CD4-positive, CD25-positive, alpha-beta regulatory T cell (primary cell): ENCODE measurements at regions not wholly inside any gene's neighbourhood (a gene's known extent, or its start where the extent isn't known, plus 50 kb on each side); places are given as distances from the start of the nearest gene placed in this dataset.
"Not testable (repeated sequence)": the region's sequence is repeated elsewhere in the genome, so short reads cannot be mapped to it uniquely, and the experiment has no call there.

Experiments used
- ATAC-seq, 2 donors: fragments of 150-1000 bp; cut with Tn5 transposase; one replicate each; pipeline ENCODE4 v1.10.0; 2021; ENCODE audit warnings: low read depth in 2 of 2, moderate number of reproducible peaks in 2 of 2, moderate library complexity in 1 of 2
- DNase-seq, 3 donors: peaks; one replicate each; pipeline versions ENCODE4 v3.0.0 to v3.0.0-alpha.2; 2012 to 2022; ENCODE audit warnings: mixed read lengths in 1 of 3
- H3K27ac ChIP-seq: one replicate; pipeline ENCODE4 v1.7.0; 2013; ENCODE audit warnings: mild to moderate bottlenecking, low read length; ENCODE audit not compliant: insufficient read depth, poor library complexity, severe bottlenecking
- H3K27me3 ChIP-seq: one replicate; pipeline ENCODE4 v1.7.0; 2013; ENCODE audit warnings: low read length; ENCODE audit not compliant: control insufficient read depth, insufficient read depth
- H3K36me3 ChIP-seq: one replicate; pipeline ENCODE4 v1.7.0; 2013; ENCODE audit warnings: mild to moderate bottlenecking, low read length, moderate library complexity; ENCODE audit not compliant: control insufficient read depth, insufficient read depth
- H3K4me1 ChIP-seq: 2 replicates; pipeline ENCODE4 v1.7.0; 2013; ENCODE audit warnings: mild to moderate bottlenecking, low read length; ENCODE audit not compliant: insufficient read depth, control insufficient read depth, poor library complexity, severe bottlenecking
- H3K4me3 ChIP-seq: one replicate; pipeline ENCODE4 v1.7.0; 2013; ENCODE audit warnings: low read depth, mild to moderate bottlenecking, low read length, moderate library complexity
- H3K9me3 ChIP-seq, 2 experiments: 1 replicate in 1 of 2; 2 replicates in 1 of 2; pipeline ENCODE4 v1.7.0; 2013; ENCODE audit warnings: low read length in 2 of 2, mild to moderate bottlenecking in 1 of 2, moderate library complexity in 1 of 2; ENCODE audit not compliant: control insufficient read depth in 2 of 2
- H3K27ac Mint-ChIP-seq, 3 donors: one replicate each; pipeline ENCODE4 v1.8.0; 2020 to 2022; ENCODE audit warnings: mild to moderate bottlenecking in 3 of 3, mixed read lengths in 3 of 3, moderate library complexity in 2 of 3
- H3K27me3 Mint-ChIP-seq: one replicate; pipeline ENCODE4 v1.8.0; 2022; ENCODE audit warnings: mild to moderate bottlenecking, mixed read lengths
- H3K36me3 Mint-ChIP-seq: one replicate; pipeline ENCODE4 v1.8.0; 2020; ENCODE audit warnings: mixed read lengths
- H3K4me1 Mint-ChIP-seq, 4 donors: one replicate each; pipeline ENCODE4 v1.8.0; 2020 to 2022; ENCODE audit warnings: mixed read lengths in 4 of 4, mild to moderate bottlenecking in 1 of 4
- H3K4me3 Mint-ChIP-seq, 4 donors: one replicate each; pipeline ENCODE4 v1.8.0; 2020 to 2022; ENCODE audit warnings: mild to moderate bottlenecking in 4 of 4, mixed read lengths in 4 of 4, moderate library complexity in 3 of 4
- H3K9me3 Mint-ChIP-seq, 7 donors: one replicate each; pipeline ENCODE4 v1.8.0; 2020 to 2022; ENCODE audit warnings: mixed read lengths in 7 of 7, mild to moderate bottlenecking in 3 of 7, moderate library complexity in 2 of 7

DNA sequence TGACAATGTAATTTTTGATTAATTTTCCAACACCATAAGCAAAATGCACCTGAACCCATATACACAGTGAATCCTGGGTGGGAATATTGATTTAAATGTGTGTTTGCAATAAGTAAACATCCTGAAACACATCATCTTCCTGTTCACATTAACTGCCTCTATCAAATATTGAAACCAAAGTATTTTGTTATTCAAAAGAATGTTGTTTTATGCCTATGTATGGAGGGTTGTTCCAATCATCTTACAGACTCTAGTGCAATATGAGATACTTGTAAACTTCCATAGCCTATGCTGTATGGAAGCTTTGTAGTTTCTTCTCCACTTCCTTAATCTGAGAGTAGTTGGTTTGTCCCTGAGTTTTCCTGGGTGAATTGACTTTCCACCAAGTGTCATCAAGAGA lies 105.4 kb upstream of the SLC7A11 start:
- DNase-seq: no peak
- H3K27me3 ChIP-seq: no peaks in the 10 kb centered on the region
- H3K36me3 ChIP-seq: no peaks in the 10 kb centered on the region
- ATAC-seq: no peak
- Mint-ChIP-seq H3K4me1 (peaks cover 0 to 3% (median 0%) of the 10 kb centered on the region in 4 donors), H3K36me3 (no peaks in the 10 kb centered on the region), H3K9me3 (peaks cover 0 to 4% (median 0%) of the 10 kb centered on the region in 7 donors), H3K27me3 (no peaks in the 10 kb centered on the region), H3K27ac (no peak overlapping the region), H3K4me3 (no peak overlapping the region)
- no peak overlapping the region for H3K27ac ChIP-seq
- H3K4me1 ChIP-seq: no peaks in the 10 kb centered on the region
- no peak overlapping the region for H3K4me3 ChIP-seq
- H3K9me3 ChIP-seq: no peaks in the 10 kb centered on the region

DNA sequence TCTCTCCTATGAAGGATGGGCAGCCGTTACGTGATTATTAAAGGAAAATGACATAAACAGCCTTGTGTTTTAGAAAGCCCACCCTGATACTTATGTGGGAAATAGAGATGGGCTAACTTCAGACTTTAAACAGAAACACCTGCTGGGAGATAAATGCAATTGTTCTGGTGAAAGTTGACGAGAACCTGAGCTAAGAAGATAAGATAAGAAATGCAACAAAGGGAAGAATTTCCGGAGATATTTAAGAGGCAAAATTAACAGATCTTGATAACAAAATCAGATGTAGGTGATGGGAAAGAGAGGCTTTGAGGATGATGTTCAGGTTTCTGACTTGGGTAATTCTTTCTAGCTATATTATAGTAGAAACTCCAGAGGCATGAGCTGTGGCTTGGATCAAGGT lies 102.7 kb upstream of the SLC7A11 start:
- H3K27ac ChIP-seq: no peak overlapping the region
- peaks cover 0 to 2% (median 0%) of the 10 kb centered on the region in 7 donors for H3K9me3 Mint-ChIP-seq
- no peaks in the 10 kb centered on the region for H3K4me1 ChIP-seq
- no peak overlapping the region for H3K27ac Mint-ChIP-seq
- no peak for DNase-seq
- ATAC-seq: no peak
- H3K4me1 Mint-ChIP-seq: peaks cover 0 to 3% (median 0%) of the 10 kb centered on the region in 4 donors
- H3K4me3 Mint-ChIP-seq: peak overlapping the region in 1 of 4 donors; percentile 22
- no peaks in the 10 kb centered on the region for H3K9me3 ChIP-seq
- no peaks in the 10 kb centered on the region for H3K36me3 ChIP-seq
- H3K27me3 Mint-ChIP-seq: no peaks in the 10 kb centered on the region
- H3K4me3 ChIP-seq: no peak overlapping the region
- no peaks in the 10 kb centered on the region for H3K36me3 Mint-ChIP-seq
- H3K27me3 ChIP-seq: no peaks in the 10 kb centered on the region

DNA sequence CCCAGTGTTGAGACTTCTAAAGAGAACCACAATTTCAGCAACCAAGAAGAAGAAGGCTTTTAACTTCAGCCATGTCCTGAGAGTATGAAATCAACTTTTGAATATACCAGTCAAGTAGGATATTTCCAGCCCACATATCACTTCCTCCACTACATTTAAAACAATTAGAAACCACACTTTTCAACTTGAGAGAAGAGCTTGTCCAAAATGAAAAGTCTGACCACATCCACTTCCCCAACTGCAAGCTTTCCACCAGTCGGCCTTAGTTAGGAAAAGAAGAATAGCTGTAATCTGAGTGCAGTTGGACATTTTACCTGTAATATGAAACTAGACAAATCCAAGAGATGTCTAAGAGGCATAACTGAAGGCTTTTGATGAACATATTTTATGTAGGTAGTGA lies 101.9 kb upstream of the SLC7A11 start:
- peaks cover 0 to 3% (median 0%) of the 10 kb centered on the region in 4 donors for H3K4me1 Mint-ChIP-seq

DNA sequence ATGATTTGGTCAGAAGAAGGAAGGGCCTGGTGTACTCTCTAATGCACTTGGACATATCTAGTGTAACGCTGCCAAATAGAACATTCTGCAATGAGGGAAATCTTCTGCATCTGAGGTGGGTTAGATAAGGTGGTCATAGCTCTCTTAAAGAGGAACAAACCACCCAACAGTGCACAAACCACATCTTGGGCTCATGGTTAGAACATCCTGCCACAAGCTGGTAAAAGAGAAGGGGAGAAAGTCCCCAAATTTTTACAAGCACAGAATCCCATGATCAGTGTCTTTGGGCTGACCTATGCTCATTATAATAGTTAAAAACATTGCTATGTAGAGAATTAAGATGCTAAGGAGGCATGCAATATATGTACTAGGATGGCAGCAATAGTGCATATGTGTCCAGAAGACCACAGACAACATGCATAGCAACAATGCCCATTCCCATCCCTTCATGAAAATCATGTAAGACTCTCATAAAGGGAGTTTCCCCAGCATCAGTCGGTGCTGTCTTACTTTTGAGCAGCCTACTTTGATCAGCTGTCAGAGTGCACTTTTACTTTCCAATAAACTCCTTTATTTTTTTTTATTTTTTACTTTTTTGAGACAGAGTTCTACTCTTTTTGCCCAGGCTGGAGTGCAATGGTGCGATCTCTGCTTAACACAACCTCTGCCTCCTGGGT lies 99.7 kb upstream of the SLC7A11 start:
- H3K9me3 ChIP-seq: no peaks in the 10 kb centered on the region
- Mint-ChIP-seq H3K9me3 (peaks cover 0 to 2% (median 0%) of the 10 kb centered on the region in 7 donors), H3K4me1 (peaks cover 0 to 3% (median 0%) of the 10 kb centered on the region in 4 donors), H3K36me3 (no peaks in the 10 kb centered on the region), H3K4me3 (no peak overlapping the region), H3K27ac (no peak overlapping the region), H3K27me3 (no peaks in the 10 kb centered on the region)
- no peaks in the 10 kb centered on the region for H3K36me3 ChIP-seq
- H3K4me3 ChIP-seq: no peak overlapping the region
- no peak overlapping the region for H3K27ac ChIP-seq
- H3K4me1 ChIP-seq: no peaks in the 10 kb centered on the region
- no peaks in the 10 kb centered on the region for H3K27me3 ChIP-seq
- ATAC-seq (peak in 1 of 2 donors; percentile 20), DNase-seq (no peak)

More for the DNA sequence above, 101.9 kb upstream of the SLC7A11 start:
- no peaks in the 10 kb centered on the region for H3K36me3 ChIP-seq
- H3K4me1 ChIP-seq: no peaks in the 10 kb centered on the region
- ATAC-seq: no peak
- H3K27ac ChIP-seq: no peak overlapping the region
- Mint-ChIP-seq H3K36me3 (no peaks in the 10 kb centered on the region), H3K9me3 (peaks cover 0 to 2% (median 0%) of the 10 kb centered on the region in 7 donors), H3K4me3 (no peak overlapping the region), H3K27me3 (no peaks in the 10 kb centered on the region), H3K27ac (no peak overlapping the region)
- no peak for DNase-seq
- H3K27me3 ChIP-seq: no peaks in the 10 kb centered on the region
- no peaks in the 10 kb centered on the region for H3K9me3 ChIP-seq
- H3K4me3 ChIP-seq: no peak overlapping the region

DNA sequence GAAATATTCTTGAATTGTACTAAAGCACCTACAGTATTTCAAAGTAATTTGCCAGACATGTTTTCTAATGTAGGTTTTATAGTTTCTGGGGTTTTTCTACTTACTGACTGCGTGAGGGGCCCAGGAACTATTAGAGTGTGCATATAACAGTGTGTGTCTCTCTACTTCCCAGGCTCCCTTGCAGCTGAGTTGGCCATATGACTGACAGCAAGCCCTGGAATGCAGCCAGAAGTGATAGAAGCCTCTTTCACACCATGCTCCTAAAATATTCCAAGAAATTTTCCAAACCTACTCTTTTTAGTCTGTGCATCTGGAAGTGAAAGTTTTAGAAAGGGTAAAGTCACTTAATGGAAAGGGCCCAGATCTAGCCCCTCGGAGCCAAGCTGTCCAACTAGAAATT lies 96.7 kb upstream of the SLC7A11 start:
- peaks cover 0 to 2% (median 0%) of the 10 kb centered on the region in 7 donors for H3K9me3 Mint-ChIP-seq
- no peaks in the 10 kb centered on the region for H3K36me3 ChIP-seq
- no peak overlapping the region for H3K4me3 ChIP-seq
- H3K9me3 ChIP-seq: no peaks in the 10 kb centered on the region
- H3K27ac Mint-ChIP-seq: no peak overlapping the region
- no peaks in the 10 kb centered on the region for H3K36me3 Mint-ChIP-seq
- no peaks in the 10 kb centered on the region for H3K27me3 Mint-ChIP-seq
- H3K4me3 Mint-ChIP-seq: no peak overlapping the region
- no peak for DNase-seq
- no peaks in the 10 kb centered on the region for H3K4me1 Mint-ChIP-seq
- H3K4me1 ChIP-seq: no peaks in the 10 kb centered on the region
- no peak for ATAC-seq
- H3K27me3 ChIP-seq: no peaks in the 10 kb centered on the region
- H3K27ac ChIP-seq: no peak overlapping the region

DNA sequence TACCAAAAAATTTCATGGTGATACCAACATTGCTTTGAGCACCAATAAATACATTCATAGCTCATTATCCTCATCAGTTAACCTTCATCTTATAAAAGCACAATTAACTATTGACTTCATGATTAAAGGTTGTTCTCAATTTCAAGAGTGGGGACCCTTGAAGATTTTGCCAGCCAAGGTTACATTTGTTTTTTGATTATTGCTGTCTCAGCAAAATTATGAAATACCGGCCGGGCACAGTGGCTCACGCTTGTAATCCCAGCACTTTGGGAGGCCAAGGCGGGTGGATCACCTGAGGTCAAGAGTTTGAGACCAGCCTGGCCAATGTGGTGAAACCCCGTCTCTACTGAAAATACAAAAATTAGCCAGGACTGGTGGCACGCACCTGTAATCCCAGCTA lies 96.1 kb upstream of the SLC7A11 start:
- not testable (repeated sequence) for H3K4me3 Mint-ChIP-seq, ATAC-seq, H3K27ac Mint-ChIP-seq, DNase-seq, H3K4me1 Mint-ChIP-seq, H3K36me3 ChIP-seq, H3K4me3 ChIP-seq, H3K27ac ChIP-seq, H3K27me3 Mint-ChIP-seq, H3K27me3 ChIP-seq, H3K9me3 ChIP-seq, H3K9me3 Mint-ChIP-seq, H3K36me3 Mint-ChIP-seq, H3K4me1 ChIP-seq

DNA sequence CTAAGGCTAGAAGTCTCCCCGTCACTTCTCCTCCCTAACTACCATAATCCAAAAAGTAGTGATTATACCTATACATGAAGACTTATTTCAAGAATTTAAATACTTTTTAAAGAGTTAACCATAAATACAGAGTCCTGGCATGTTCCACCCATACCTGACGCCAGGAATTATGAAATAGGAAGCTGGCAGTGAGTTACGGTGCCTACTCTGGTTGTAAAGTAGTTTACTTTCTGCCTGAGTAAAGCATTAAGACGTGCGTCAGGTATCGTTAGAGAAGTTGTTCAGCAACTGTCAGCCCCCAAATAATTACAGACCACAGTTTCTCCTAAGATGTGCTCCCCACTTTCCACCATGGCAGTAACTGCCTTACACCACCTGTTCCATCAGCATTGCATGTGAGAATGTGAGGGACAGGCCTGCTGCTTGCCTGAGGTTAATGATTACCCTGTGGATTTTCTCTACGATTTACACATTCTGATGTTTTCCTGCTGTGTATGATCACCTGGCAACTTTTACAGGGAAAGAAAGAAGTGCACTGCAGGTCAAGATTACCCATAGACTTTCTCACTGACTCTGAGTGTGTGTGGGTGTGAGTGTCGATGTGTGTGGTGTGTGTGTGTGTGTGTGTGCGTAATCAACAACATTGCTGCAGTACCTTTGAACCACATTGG lies 92.3 kb upstream of the SLC7A11 start:
- no peak overlapping the region for H3K4me3 ChIP-seq
- H3K4me1 ChIP-seq: no peaks in the 10 kb centered on the region
- H3K27ac Mint-ChIP-seq: no peak overlapping the region
- H3K9me3 Mint-ChIP-seq: peaks cover 0 to 9% (median 4%) of the 10 kb centered on the region in 7 donors
- no peak overlapping the region for H3K4me3 Mint-ChIP-seq
- H3K27me3 ChIP-seq: no peaks in the 10 kb centered on the region
- H3K4me1 Mint-ChIP-seq: no peaks in the 10 kb centered on the region
- no peak for ATAC-seq
- no peaks in the 10 kb centered on the region for H3K36me3 ChIP-seq
- no peak overlapping the region for H3K27ac ChIP-seq
- no peaks in the 10 kb centered on the region for H3K36me3 Mint-ChIP-seq
- H3K9me3 ChIP-seq: no peaks in the 10 kb centered on the region
- no peak for DNase-seq
- H3K27me3 Mint-ChIP-seq: no peaks in the 10 kb centered on the region

DNA sequence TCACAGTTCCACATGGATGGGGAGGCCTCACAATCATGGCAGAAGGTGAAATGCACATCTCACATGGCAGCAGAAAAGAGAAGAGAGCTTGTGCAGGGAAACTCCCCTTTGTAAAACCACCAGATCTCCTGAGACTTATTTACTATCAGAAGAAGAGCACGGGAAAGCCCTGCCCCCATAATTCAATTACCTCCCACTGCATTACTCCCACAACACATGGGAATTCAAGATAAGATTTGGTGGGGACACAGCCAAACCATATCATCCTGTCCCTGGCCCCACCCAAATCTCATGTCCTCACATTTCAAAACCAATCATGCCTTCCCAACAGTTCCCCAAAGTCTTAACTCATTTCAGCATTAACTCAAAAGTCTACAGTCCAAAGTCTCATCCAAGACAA lies 90.3 kb upstream of the SLC7A11 start:
- not testable (repeated sequence) for H3K36me3 ChIP-seq, H3K4me1 Mint-ChIP-seq, H3K27ac Mint-ChIP-seq, H3K9me3 ChIP-seq, H3K4me3 ChIP-seq, H3K27me3 ChIP-seq, H3K9me3 Mint-ChIP-seq, H3K27ac ChIP-seq, DNase-seq, H3K36me3 Mint-ChIP-seq, ATAC-seq, H3K27me3 Mint-ChIP-seq, H3K4me1 ChIP-seq, H3K4me3 Mint-ChIP-seq
